ENCODE measurements at regions not wholly inside any gene's neighbourhood (a gene's known extent, or its start where the extent isn't known, plus 50 kb on each side); places are given as distances from the start of the nearest gene placed in this dataset.

DNA sequence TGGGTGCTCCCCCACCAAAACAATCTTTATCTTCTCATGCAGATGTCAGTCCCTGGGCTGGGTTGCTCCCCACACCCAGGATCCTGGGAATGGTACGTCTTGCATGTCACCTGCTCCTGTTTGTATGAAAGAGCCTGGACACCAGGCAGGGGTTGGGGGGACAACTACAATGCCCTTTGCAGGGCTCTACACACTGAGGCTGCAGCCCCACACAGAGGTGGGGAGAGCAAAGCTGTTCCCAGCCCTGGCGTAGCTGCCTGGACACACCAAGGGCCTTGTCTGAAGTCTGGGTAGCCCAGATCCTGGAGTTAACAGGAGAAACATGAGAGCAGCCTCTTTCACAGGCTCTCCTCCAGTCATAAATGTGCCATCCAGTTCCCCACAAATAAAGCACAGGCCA, 61.2 kb upstream of the TMEM72 start:
- H3K36me3 ChIP-seq (ENCODE audit: low read depth), result no peaks in the 10 kb centered on the region
- no peaks in the 10 kb centered on the region for H3K4me1 ChIP-seq (ENCODE audit: low read depth)
- TF ChIP-seq, protein P1, sequence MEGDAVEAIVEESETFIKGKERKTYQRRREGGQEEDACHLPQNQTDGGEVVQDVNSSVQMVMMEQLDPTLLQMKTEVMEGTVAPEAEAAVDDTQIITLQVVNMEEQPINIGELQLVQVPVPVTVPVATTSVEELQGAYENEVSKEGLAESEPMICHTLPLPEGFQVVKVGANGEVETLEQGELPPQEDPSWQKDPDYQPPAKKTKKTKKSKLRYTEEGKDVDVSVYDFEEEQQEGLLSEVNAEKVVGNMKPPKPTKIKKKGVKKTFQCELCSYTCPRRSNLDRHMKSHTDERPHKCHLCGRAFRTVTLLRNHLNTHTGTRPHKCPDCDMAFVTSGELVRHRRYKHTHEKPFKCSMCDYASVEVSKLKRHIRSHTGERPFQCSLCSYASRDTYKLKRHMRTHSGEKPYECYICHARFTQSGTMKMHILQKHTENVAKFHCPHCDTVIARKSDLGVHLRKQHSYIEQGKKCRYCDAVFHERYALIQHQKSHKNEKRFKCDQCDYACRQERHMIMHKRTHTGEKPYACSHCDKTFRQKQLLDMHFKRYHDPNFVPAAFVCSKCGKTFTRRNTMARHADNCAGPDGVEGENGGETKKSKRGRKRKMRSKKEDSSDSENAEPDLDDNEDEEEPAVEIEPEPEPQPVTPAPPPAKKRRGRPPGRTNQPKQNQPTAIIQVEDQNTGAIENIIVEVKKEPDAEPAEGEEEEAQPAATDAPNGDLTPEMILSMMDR (IDR thresholded peaks at IDR 0.05), result no peak
- no peak for DNase-seq
- no peaks in the 10 kb centered on the region for H3K9me3 ChIP-seq
- intact Hi-C loops (cut with DNase I, micrococcal nuclease), result loop anchor here (10.0 kb wide), 2 partner anchors 455 to 1175 kb away; no protein-coding TSS in a partner anchor
- ATAC-seq, result no peak
- H3K4me3 ChIP-seq, result no peak overlapping the region

DNA sequence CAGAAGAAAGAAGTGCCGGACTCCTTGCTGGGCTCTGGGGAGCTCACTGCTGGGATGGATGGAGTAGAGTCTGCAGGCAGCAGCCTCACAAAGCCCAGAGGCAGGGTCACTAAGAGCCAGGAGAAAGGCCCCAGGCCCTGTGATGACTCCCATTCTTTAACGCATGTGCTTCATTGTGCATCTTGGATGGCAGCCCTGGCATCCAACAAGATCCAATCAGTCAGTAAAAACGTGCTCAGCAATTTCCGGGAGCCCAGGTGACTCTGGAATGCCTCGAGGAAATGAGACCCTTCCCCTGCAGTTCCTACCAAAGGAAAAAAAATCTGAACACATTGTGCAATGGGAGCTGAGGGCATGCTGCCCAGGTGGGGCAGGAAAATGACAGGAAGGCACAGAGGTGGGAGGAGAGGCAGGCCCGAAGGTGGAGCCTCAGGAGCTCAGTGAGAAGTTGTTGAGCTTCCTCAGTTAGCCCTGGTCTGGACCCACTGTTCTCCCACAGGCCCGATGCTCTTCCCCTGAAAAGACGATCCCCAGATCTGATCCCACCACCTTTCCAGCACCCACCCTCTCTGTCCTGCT, 60.7 kb upstream of the TMEM72 start:
- no peak for ATAC-seq
- Histone ChIP-seq H3K9me3 (no peaks in the 10 kb centered on the region), H3K4me1 (ENCODE audit: low read depth) (no peaks in the 10 kb centered on the region), H3K36me3 (ENCODE audit: low read depth) (no peaks in the 10 kb centered on the region), H3K4me3 (no peak overlapping the region)
- intact Hi-C loops (cut with DNase I, micrococcal nuclease), result loop anchor here (10.0 kb wide), 2 partner anchors 456 to 1176 kb away; no protein-coding TSS in a partner anchor
- TF ChIP-seq, protein P1 (IDR thresholded peaks at IDR 0.05), result no peak
- DNase-seq, result no peak

DNA sequence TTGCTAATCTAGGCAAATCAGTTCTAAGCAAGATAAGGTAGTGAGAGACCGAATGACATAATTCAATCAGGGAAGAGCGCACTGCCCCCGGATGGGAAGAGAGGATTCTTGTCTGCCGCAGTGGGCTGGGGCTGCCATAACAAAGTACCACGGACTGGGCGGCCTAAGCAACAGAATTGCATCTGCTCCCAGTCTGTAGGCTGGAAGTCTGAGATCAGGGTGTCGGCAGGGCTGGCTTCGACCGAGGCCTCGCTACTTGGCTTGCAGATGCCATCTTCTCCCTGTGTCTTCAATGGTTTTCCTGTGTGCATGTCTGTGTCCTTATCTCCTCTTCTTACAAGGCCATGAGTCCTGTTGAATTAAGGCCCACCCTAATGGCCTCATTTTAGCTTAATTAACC, 59.7 kb upstream of the TMEM72 start:
- ATAC-seq (no peak), DNase-seq (no peak)
- no peaks in the 10 kb centered on the region for H3K9me3 ChIP-seq
- H3K36me3 ChIP-seq (ENCODE audit: low read depth), result no peaks in the 10 kb centered on the region
- intact Hi-C loops (cut with DNase I, micrococcal nuclease), result loop anchor here (10.0 kb wide), 2 partner anchors 457 to 1177 kb away; no protein-coding TSS in a partner anchor
- TF ChIP-seq, protein P1 (IDR thresholded peaks at IDR 0.05), result no peak
- H3K4me3 ChIP-seq, result no peak overlapping the region
- H3K4me1 ChIP-seq (ENCODE audit: low read depth), result no peaks in the 10 kb centered on the region

DNA sequence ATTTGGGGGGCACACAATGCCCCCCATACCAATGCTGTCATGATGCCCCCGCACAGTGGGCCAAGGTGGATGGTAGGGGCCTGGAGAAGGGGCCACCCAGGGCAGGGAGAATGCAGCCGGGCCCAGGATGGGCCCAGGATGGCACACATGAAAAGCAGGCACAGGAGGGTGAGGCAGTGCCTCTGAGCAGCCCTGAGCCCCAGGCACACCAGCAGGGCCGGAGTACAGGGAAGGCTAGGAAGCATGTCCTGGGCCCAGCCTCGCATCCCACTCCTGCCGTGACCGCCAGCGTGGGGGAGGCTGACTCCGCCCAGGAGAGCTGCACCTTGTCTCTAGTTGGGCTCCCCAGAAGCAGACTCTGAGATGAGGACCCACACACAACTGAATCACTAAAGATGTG, 59.3 kb upstream of the TMEM72 start:
- TF ChIP-seq, protein P1 (IDR thresholded peaks at IDR 0.05), result no peak
- no peak for ATAC-seq
- H3K36me3 ChIP-seq (ENCODE audit: low read depth), result no peaks in the 10 kb centered on the region
- H3K4me1 ChIP-seq (ENCODE audit: low read depth), result no peaks in the 10 kb centered on the region
- H3K4me3 ChIP-seq, result no peak overlapping the region
- no peak for DNase-seq
- intact Hi-C loops (cut with DNase I, micrococcal nuclease), result loop anchor here (10.0 kb wide), 2 partner anchors 457 to 1177 kb away; no protein-coding TSS in a partner anchor
- H3K9me3 ChIP-seq, result no peaks in the 10 kb centered on the region

DNA sequence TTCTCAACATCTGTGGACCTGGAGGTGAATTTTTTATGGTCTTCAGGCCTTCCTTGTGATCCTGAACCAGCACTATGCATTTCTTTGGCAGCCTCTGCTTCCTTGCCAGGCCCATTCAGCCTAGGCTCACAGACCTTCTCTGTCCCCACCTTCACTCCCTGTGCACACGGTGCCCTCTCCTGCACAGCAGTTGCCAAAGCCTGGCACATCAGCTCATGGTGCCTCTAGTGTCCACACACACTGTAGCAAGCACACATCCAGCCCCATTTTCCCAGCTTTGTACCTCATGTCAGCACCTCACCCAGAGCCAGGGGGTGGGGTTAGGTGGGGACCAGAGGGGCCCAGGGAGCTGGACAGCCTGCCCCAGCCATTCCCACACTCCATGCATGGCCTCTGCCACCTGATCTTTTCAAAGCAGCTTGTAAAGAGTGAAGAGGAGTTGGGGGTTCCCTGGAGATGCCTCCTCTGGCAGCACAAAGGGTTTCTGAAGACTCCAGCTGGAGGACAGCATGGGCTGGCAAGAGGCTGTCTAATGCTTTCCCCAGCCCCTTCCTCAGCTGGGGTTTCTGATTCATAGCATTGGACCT, 57.9 kb upstream of the TMEM72 start:
- H3K4me1 ChIP-seq (ENCODE audit: low read depth), result no peaks in the 10 kb centered on the region
- no peak overlapping the region for H3K4me3 ChIP-seq
- ATAC-seq, result peak; percentile 47
- intact Hi-C loops (cut with DNase I, micrococcal nuclease), result loop anchor here (10.0 kb wide), 2 partner anchors 458 to 1178 kb away; no protein-coding TSS in a partner anchor
- no peaks in the 10 kb centered on the region for H3K9me3 ChIP-seq
- TF ChIP-seq, protein P1 (IDR thresholded peaks at IDR 0.05), result no peak
- H3K36me3 ChIP-seq (ENCODE audit: low read depth), result no peaks in the 10 kb centered on the region
- DNase-seq, result no peak

Data from mucosa of descending colon (tissue), 3 donors.